Ascending aorta (tissue), 2 donors: ENCODE measurements at regions not wholly inside any gene's neighbourhood (a gene's known extent, or its start where the extent isn't known, plus 50 kb on each side); places are given as distances from the start of the nearest gene placed in this dataset.

Experiments
- DNase-seq, 2 donors: peaks; one replicate each; pipeline ENCODE4 v3.0.0-alpha.2; 2019; ENCODE audit warnings: low spot score in 2 of 2
- H3K27ac ChIP-seq, 2 donors: fragments of 200-600 bp; sonication (generic); one replicate each; pipeline ENCODE4 v1.5.1; 2016 to 2017; ENCODE audit warnings: mild to moderate bottlenecking in 1 of 2
- H3K27me3 ChIP-seq: fragments of 200-600 bp; sonication (generic); one replicate; pipeline ENCODE4 v1.5.1; 2017
- H3K36me3 ChIP-seq, 2 donors: fragments of 200-600 bp; sonication (generic); one replicate each; pipeline ENCODE4 v1.5.1; 2016
- H3K4me1 ChIP-seq, 2 donors: fragments of 200-600 bp; sonication (generic); one replicate each; pipeline ENCODE4 v1.5.1; 2016 to 2017; ENCODE audit warnings: mild to moderate bottlenecking in 1 of 2
- H3K4me3 ChIP-seq, 2 donors: fragments of 200-600 bp; sonication (generic); one replicate each; pipeline ENCODE4 v1.5.1; 2016 to 2017; ENCODE audit warnings: mild to moderate bottlenecking in 1 of 2
- H3K9me3 ChIP-seq, 2 donors: fragments of 200-600 bp; sonication (generic); one replicate each; pipeline ENCODE4 v1.5.1; 2016
- CTCF ChIP-seq, 3 experiments: fragments of 200-600 bp in 2 of 3; fragments of 450-650 bp in 1 of 3; sonication (generic) in 2 of 3; IDR thresholded peaks; one replicate each; pipeline ENCODE4 v1.5.1; 2016 to 2019; ENCODE audit warnings: antibody characterized with exemption in 3 of 3, mild to moderate bottlenecking in 1 of 3, moderate library complexity in 1 of 3
- intact Hi-C: fragments of 100-400 bp; cut with DNase I; formaldehyde crosslinking; loops from one replicate; pipeline ENCODE4 v1.15.1; 2023

- Histone ChIP-seq H3K9me3 (no peaks in the 10 kb centered on the region), H3K4me1 (no peaks in the 10 kb centered on the region), H3K36me3 (no peaks in the 10 kb centered on the region), H3K4me3 (no peak overlapping the region), H3K27me3 (no peaks in the 10 kb centered on the region), H3K27ac (no peak overlapping the region)
- TF ChIP-seq CTCF (IDR thresholded peaks at IDR 0.05), result no peak
- no peak for DNase-seq
- intact Hi-C loops, result no loop called here
These were observed 648.3 kb upstream of the SLITRK6 start for GRCh38 chr13:86447479-86447878.

- Histone ChIP-seq H3K36me3 (no peaks in the 10 kb centered on the region), H3K4me3 (no peak overlapping the region), H3K9me3 (no peaks in the 10 kb centered on the region), H3K4me1 (no peaks in the 10 kb centered on the region), H3K27me3 (no peaks in the 10 kb centered on the region), H3K27ac (no peak overlapping the region)
- TF ChIP-seq CTCF (IDR thresholded peaks at IDR 0.05), result no peak
- intact Hi-C loops, result no loop called here
- no peak for DNase-seq
These were observed 662.8 kb upstream of the SLITRK6 start for GRCh38 chr13:86462011-86462410.

- H3K36me3 ChIP-seq, result no peaks in the 10 kb centered on the region
- H3K27ac ChIP-seq, result no peak overlapping the region
- H3K9me3 ChIP-seq, result no peaks in the 10 kb centered on the region
- no peak overlapping the region for H3K4me3 ChIP-seq
- intact Hi-C loops, result no loop called here
- H3K27me3 ChIP-seq, result no peaks in the 10 kb centered on the region
- H3K4me1 ChIP-seq, result no peaks in the 10 kb centered on the region
- no peak for TF ChIP-seq CTCF (IDR thresholded peaks at IDR 0.05)
- DNase-seq, result no peak
These were observed 665.0 kb upstream of the SLITRK6 start for GRCh38 chr13:86464193-86464592.

- DNase-seq, result no peak
- no peak for TF ChIP-seq CTCF (IDR thresholded peaks at IDR 0.05)
- intact Hi-C loops, result no loop called here
These were observed 675.8 kb upstream of the SLITRK6 start for GRCh38 chr13:86474971-86475370.

GRCh38 chr13:86476656-86477055 lies 677.4 kb upstream of the SLITRK6 start:
- Histone ChIP-seq H3K27me3 (no peaks in the 10 kb centered on the region), H3K36me3 (no peaks in the 10 kb centered on the region), H3K4me3 (no peak overlapping the region), H3K27ac (no peak overlapping the region), H3K9me3 (no peaks in the 10 kb centered on the region), H3K4me1 (no peaks in the 10 kb centered on the region)
- DNase-seq, result no peak
- intact Hi-C loops, result no loop called here
- no peak for TF ChIP-seq CTCF (IDR thresholded peaks at IDR 0.05)

More at GRCh38 chr13:86474971-86475370, 675.8 kb upstream of the SLITRK6 start:
- no peak overlapping the region for H3K27ac ChIP-seq
- no peaks in the 10 kb centered on the region for H3K9me3 ChIP-seq
- no peaks in the 10 kb centered on the region for H3K4me1 ChIP-seq
- no peaks in the 10 kb centered on the region for H3K27me3 ChIP-seq
- H3K4me3 ChIP-seq, result no peak overlapping the region
- no peaks in the 10 kb centered on the region for H3K36me3 ChIP-seq

- no peak for DNase-seq
These were observed 687.4 kb upstream of the SLITRK6 start for GRCh38 chr13:86486582-86486981.

More at GRCh38 chr13:86486582-86486981, 687.4 kb upstream of the SLITRK6 start:
- no peak for TF ChIP-seq CTCF (IDR thresholded peaks at IDR 0.05)
- Histone ChIP-seq H3K36me3 (no peaks in the 10 kb centered on the region), H3K4me3 (no peak overlapping the region), H3K4me1 (no peaks in the 10 kb centered on the region), H3K9me3 (no peaks in the 10 kb centered on the region), H3K27me3 (no peaks in the 10 kb centered on the region), H3K27ac (no peak overlapping the region)
- intact Hi-C loops, result no loop called here
